ENCODE measurements at regions not wholly inside any gene's neighbourhood (a gene's known extent, or its start where the extent isn't known, plus 50 kb on each side); places are given as distances from the start of the nearest gene placed in this dataset.

DNA sequence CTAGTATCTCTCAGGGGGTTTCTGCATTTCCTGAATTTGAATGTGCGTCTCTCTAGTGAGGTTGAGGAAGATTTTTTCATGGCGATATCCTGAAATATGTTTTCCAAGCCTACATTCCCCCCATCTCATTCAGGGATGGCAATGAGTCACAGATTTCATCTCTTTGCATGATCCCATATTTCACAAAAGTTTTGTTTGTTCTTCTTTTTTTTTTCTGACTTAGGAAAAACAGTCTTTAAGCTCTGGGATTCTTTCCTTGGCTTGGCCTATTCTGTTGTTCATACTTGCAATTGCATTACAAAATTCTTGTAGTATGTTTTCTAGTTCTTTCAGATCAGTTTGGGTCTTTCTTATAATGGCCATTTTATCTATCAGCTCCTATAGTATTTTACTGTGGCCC lies 136.5 kb downstream of the DSEL start:
- no peak for DNase-seq

DNA sequence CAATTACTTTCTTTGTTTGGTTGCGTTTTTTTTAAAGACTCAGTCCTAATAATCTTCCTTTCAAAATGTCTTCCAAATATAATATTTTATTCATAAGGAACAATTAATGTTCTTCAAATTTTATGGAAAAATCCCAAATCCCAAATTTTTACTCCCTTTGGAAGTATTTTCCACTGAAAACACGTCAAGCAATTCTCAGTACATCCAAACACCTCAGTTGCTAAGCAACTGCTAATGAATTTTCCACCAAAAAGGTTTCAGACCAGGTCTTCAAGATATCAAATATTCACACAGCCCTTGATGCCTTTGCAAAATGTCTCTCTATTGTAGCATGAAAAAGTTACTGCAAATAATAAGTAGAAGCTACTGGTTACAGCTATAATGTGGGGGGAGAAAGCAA lies 140.1 kb downstream of the DSEL start:
- DNase-seq = no peak

DNA sequence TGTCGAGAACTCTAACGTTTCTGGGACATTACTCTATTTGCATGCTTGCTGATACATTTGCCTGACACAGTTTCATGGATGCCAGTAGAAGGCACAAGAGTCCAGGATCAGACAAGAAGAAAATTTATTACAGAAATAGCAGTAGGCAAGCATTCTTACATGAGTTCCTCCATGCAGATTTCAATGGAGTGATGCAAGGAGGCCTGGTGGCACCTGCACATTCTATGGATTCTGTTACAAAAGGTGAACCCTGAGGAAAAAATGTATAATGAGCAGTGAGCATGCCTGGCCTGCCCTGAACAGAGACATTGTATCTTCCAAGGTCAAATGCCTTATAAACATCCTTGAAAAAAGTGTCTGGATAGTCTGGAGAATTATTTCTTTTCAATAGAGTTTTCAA lies 142.9 kb downstream of the DSEL start:
- no peak for DNase-seq

DNA sequence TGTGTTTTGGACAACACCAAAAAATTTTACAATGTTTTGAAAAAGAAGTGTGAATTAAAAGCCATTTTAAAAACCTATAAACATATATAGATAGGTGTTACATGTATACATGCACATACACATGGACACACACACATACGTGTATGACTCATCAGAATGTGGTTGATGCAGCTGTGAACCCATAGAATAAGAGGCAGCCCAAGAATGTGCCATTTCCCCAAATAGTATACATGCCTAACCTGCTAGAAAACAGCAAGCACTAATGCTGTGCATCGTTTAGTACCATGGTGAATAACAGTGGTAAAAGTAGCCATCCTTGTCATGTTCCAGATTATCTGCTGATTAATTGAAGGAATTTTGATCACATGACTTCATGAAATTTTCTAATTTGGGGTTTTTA lies 149.0 kb downstream of the DSEL start:
- no peak for DNase-seq

DNA sequence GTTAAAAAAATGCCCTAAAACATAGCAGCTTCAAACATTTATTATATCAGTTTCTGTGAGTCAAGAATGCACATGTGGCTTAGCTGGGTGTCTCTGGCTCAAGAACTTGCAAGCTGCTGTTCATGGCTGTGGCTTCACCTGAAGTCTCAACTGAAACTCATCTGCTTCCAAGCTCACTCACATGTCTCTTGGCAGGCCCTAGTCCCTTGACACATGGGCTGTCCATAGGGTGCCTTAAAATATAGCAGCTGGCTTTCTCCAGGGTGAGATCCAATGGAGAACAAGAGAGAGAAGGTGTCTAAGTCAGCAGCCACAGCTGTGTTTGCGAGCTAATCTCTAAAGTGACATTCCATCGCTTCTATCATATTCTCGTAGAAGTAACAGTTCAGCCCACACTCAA lies 152.8 kb downstream of the DSEL start:
- DNase-seq = no peak

DNA sequence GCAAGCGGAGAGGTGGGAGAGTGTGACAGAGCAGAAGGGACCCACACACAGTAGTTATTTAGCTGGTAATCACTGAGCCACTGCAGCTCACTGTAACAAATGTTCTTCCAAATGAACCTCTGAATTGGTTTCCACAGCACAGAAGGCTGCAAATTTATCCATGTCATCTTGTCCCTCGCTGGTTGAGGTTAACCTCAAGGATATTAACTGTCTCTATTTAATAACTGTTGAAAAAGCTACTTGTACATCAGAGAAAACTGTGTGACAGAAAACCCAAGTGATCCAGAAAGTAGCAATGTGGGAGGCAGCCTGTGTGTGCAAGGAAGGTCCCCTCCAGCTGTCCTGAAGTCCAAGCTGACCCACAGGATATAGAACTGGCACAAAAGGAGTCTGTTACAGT lies 153.6 kb downstream of the DSEL start:
- no peak for DNase-seq

DNA sequence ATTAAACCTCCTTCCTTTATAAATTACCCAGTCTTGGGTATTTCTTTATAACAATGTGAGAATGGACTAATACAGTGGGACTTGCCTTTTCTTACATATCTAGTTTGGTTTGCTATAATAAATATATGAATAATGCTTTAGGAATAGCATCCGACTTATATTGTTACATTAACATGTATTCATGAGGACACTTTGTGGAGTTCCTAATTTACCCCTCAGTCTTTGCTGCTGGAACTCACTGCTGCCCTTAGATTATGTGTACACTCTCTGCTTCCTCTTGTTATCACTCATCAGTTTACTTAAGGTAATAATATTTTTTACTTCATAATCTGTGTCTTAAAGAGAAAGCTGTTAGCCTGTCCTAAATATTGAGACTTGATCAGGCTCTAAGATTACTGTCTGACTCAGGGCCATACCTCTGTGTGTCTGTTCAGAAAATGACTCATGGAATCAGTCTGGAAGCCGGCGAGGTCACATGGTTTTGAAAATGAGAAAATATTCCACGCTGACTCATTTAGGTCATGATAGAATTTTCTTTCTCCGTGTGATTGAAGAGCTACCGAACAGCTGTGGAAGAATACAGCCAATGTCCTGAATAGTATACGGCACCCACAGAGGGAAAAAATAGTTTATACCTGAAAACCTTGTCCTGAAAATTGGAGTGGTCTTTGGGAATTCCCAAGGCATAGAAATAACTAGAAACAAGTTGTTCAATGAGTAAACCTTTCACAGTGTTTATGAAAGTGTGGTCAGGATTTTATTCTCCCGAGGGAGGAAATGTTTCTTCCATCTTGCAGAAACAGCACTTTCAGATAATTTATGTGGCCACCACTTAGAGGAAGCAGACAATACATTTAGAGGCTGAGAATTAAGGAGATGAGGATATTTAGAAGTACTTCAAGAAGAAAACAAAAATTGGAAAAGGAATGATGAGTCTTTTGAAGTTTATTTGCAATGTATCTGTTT lies 156.4 kb downstream of the DSEL start:
- DNase-seq = no peak

DNA sequence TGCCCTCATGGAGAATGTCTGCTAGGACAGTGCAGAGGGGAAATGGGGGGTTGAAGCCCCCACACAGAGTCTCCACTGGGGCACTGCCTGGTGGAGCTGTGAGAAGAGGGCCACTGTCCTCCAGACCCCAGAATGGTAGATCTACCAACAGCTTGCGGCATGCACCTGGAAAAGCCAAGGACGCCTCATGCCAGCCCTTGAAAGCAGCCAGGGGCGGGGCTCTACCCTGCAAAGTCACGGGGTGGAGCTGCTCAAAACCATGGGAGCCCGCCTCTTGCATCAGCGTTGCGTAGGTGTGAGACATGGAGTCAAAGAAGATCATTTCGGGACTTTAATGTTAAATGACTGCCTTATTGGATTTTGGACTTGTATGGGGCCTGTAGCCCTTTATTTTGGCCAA lies 157.6 kb downstream of the DSEL start:
- no peak for DNase-seq

DNA sequence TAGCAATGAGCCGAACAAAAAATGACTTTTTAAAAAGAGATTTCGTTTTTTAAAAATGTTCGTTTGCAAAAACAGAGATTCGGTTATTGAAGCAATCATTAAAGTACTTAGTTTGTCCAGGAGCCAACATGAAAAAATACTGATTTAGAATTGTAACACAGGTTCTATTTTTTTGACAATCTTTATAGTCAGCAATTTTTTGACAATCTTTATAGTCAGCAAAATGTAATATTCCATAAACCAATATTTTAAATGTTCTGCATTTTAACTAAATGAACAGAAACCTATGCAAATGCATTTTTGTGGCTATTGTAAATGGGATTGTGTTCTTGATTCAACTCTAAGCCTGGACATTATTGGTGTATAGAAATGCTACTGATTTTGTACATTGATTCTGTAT lies 161.8 kb downstream of the DSEL start:
- DNase-seq = no peak

DNA sequence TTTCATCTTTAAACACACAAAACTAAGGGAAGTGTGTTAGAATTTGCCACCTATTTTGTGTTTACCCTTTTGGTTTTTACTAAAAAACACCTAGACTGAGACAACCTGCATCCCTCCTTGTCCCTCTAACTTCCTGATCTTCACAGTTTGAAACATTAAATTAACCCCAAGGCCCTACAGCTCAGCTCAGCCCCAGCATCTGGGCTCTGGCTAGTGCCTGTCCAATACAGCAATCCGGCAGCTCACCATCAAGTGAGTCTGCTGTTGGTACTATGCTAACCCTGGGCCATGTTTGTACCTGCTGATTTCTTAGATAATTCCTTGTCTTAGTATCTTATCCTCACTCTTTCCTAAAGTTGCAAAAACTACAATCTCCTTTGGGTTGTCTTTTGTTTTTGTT lies 162.4 kb downstream of the DSEL start:
- no peak for DNase-seq

DNA sequence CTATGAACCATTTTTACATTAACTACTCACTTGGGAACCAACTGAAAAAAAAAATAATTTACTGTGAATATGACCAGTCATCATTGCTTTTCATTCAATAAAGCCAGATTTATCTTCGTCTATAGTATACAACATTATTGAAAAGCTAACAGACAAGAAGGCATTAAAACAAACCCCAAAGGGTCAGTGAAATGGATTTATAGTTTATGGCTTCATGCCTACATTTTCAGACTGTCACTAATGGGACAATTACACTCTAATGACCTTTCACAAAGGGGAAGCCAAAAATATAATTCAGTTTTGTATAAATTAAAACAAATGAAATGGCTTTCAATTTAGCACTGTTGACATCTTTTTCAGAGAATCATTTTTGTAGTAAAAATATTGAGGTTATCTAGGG lies 169.1 kb downstream of the DSEL start:
- peak; percentile 46 for DNase-seq

DNA sequence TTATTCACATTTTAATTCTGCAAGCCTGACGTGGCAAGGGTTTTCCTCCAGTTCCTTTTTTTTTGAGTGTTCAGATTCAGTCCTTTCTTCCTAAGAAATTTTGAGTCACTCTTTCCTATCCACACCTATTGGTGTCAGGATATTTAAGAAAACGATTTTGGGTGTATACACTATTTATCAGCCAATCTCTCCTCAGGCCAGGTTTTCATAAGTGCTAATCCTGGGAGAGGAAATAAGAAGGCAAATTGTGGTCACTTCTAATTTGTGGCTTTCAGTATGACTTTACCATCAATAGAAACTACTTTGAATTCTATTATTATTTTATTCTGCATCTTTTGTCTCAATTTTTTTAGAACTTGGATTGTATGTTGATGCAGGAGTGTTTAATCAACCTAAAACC lies 174.4 kb downstream of the DSEL start:
- DNase-seq = no peak

DNA sequence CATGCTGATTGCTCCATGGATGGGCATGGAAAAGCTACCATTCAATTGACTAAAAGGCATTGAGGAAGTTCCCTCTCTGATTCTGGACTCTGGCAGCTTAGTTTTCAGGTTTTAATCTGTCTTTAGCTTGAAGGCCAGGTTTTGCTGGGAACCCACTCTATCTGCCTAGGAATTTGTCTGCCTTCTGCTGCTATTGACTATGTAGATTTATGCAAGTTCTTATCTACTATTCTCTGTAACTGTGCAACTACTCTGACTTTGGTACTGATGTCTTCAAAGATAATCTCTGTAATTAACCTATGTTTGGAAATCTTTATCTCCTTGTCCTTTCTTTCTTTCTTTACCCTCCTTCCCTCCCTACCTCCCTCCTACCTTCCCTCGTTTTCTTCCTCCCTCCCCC lies 178.8 kb downstream of the DSEL start:
- no peak for DNase-seq

DNA sequence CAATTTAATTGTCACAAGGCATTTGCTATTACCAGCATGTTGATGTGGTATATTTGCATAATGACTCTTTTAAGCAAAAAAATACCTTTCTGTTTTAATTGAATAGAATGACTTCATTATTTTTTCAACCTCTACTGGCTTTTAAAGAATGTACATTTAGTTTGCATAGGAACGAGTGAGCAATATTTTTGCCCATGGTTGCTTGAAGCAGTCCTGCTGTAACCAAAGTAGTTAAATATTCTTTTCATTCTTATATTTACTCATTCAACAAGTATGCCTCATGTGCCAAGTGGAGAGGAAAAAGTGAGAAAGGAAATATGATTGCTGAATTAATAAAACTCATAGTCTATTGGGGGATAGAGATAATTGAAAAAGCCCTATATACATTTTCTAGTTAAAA lies 184.7 kb downstream of the DSEL start:
- no peak for DNase-seq

DNA sequence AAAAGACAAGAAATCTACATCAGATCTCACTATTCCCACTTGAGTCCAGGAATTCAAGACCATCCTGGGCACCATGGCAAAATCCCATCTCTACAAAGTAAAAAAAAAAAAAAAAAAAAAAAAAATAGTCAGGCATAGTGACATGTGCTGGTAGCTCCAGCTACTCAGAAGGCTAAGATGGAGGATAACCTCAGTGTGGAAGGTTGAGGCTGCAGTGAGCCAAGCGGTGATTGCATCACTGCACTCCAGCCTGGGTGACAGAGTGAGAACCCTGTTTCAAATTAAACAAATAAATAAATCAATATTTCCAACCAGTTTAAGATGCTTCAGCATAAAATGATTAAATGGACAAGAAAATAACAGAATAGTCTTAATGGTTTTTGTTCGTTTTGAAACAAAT lies 197.4 kb downstream of the DSEL start:
- DNase-seq = no peak

DNA sequence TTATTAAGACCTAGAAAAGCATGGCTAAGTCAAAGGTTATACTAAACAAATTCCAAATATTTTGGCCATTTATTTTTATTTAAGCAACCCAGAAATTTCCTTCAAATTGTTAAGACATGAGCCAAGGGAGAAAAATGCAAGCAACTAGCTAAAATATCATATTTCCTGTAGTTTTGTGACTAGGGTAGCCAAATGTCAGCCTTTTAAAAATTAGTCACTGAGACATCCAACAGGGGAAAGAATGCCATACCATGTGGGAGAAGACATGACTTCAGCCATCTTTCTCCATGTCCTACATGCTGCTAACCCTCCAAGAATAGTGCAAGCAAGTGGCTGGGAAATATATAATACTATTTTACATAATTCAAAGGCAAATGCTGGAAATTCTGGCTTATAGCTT lies 197.9 kb downstream of the DSEL start:
- no peak for DNase-seq

DNA sequence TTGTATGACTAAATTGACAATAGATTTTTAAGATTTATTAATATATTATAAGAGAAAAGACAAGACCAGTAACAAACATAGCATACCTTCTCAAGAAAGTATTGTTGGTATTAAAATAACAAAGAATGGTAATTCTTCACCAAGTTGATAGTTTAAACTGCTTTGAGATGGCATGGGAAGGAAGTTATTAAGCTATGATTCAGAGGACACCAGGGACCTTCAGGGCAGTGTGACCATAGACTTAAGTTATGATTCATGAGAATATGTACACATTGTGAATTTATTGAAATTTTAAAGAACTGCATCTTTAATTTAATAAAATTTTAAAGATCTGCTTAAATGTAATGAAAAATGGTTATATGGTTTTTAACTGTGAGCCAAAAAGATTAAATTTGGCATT lies 205.7 kb downstream of the DSEL start:
- DNase-seq = no peak

DNA sequence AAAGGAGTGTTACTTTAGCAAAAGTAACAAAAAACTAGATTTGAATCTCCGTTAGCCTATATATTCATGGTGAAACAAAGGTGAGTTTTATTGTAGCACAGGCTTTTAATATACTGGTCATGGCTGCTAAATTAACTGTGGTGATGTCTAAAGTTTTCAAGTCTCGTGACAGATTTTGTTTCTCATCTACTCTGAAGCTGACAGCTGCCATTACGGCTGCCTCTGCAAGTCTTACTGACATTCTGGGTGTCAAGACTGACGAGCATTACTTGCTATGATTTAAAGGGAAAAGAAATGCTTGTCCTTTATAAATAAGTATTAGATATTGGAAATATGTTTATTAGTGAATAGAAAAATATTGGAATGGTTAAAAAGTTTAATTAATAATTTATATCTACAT lies 207.7 kb downstream of the DSEL start:
- DNase-seq = no peak

DNA sequence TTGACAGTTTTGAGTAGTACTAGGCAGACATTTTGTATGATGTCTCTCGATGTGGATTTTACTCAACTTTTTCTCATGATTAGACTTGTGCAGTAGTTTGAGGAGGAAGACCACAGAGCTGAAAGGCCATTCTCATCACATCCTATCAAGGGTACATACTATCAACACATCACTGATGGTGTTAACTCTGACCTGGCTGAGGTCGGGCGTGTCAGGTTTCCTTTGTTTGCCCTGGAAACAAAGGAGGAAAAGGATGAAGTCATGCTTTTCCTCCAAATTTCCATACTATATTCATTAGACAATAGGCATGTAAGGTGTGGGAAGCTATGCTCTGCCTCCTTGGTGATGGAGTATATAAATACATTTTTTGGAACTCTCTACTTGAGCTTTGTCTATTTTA lies 211.1 kb downstream of the DSEL start:
- no peak for DNase-seq

DNA sequence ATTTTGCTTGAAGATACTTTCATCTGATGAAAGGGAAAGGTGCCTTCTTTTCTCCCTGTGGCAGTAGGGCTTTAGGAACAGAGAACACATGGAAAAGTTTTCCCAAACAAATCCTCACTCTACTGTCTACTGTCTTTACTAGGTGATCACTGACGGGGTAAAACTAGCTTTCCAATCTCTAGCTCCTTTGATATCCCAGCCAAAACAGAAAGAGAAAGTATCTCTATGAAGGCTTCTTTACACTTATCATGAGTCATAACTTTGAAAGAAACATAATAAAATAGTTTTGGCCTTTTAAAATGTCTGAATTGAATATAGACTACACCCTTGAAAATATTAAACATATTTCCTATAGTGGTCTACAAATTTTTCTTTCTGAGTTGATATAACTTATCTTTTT lies 214.5 kb downstream of the DSEL start:
- no peak for DNase-seq

DNA sequence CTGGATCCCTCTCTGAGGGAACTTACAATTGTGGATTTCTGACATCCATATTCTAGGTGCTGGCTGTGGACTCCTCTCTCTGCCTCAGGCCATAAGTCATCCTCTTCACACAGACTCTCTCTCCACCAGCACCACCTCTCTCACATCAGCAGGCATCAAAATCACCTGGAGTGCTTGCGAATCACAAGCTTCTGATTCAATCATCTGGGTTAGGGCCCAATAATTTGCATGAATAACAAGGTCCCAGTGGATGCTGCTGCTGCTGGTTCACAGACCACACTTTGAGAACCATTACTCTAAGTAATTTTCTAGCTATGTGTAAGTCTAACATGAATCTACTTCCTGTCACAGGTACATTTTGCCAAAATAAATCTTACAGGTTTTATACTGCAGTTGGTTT lies 214.9 kb downstream of the DSEL start:
- no peak for DNase-seq

DNA sequence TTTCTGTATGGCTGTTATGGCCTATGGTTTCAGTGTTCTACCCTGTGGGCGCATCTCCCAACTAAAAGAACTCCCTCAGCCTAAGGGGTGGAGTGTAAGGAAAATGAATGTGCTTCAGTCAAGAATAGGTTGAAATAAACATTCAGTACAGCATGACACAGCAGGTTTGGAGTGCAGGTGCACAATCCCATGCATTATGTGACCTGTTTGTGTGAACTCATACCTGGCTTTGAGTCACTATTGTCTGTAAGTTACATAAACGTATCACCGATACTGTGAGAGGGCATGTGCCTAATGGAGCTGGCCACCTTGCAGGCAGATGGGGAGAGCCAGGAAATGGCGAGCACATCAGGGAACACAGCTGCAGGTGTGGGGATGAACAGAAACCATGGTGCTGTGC lies 216.0 kb downstream of the DSEL start:
- DNase-seq = no peak

DNA sequence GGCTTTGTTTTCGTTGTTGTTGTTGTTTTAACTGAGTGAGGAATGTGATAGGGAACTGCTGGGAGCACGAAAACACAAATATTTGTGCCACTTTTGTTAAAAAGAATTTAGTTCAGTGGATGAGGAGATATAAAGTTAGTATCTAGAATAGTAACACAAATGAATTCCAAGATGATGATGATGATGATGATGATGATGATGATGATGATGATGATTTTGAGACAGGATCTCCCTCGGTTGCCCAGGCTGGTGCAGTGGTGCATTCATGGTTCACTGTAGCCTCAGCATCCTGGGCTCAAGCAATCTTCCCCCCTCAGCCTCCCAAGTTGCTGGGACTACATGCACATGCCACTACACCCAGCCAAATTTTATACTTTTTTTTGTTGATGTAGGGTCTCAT lies 223.7 kb downstream of the DSEL start:
- DNase-seq = no peak

DNA sequence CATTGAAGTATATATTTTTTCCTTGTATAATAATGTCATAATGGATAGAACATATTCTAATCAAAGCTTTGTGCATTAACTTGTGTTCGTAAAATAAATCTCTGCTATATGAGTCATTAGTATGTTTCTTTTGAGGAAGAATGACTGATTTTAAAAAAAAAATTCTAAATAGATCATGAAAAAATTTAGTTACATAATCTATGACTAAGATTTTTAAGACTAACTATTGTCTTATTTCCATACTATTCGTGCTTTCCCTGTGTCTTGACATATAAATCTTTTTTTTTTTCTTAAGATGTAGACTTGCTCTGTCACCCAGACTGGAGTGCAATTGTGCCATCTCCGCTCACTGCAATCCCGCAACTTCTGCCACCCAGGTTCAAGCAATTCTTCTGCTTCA lies 226.1 kb downstream of the DSEL start:
- no peak for DNase-seq

DNA sequence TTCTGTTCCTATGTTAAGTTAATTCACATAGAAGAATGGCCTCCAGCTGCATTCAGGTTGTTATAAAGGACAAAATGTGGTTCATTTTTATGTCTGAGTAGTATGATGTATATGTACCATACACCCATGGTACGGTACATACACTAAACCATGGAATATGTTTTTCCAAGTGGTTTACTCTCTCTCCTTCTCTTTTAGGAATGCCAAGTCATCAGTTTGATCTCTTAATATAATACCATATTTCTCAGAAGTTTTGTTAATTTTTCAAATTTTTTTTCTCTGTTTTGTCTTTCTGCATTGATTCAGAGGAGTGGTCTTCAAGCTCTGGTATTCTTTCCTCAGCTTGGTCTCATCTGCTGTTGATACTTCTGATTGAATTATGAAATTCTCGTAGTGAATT lies 230.9 kb downstream of the DSEL start:
- no peak for DNase-seq
